HG03066 (cell line): ENCODE measurements at regions not wholly inside any gene's neighbourhood (a gene's known extent, or its start where the extent isn't known, plus 50 kb on each side); places are given as distances from the start of the nearest gene placed in this dataset.

Experiments used
- ATAC-seq: cut with Tn5 transposase; IDR thresholded peaks from one replicate; pipeline ENCODE4 v1.9.1; 2021; ENCODE audit warnings: low read depth; ENCODE audit not compliant: unreplicated experiment

- no peak for ATAC-seq
Measured at GRCh38 chr7:17716816-17717215, 223.5 kb downstream of the SNX13 start.

GRCh38 chr7:17719998-17720397 is 220.3 kb downstream of the SNX13 start:
- ATAC-seq, result no peak

GRCh38 chr7:17721736-17722285 is 218.5 kb downstream of the SNX13 start:
- no peak for ATAC-seq

DNA sequence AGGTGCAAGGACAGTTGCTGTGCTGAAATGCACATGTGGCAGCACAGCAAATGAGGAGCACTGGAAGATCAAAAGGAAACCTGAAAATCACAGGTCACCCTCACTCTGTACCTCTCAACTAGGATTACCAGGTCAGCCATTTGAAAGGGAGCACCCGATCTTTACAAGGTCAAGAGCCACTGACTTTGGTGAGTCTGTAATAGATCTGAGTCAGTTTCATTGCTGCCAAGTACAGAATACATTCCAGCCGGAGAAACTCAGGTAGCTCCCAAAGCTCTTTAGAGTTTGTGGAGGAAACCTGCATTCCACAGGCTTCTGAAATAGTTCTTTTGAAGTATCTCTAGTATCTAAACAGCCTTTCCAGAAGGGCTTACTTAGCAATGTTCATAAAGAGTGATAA is 217.5 kb downstream of the SNX13 start:
- ATAC-seq, result no peak

DNA sequence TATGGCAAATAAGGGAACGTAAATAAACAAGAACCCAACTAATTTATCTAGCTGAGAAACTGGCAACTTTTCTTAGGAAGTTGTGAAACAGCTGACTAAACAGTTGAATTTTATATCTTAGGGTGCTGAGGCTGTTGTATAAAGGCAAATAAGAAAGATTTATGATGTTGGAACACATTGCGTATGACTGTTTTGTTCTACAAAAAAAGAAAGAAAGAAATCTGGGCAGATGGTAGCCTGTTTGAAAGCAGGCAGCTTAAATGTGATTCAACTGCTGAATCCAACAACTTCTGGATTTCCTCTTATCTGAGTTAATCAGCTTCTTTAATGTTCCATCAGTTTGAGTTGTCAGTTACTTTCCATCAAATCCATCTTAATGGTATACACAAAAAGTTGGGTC is 214.5 kb downstream of the SNX13 start:
- no peak for ATAC-seq

GRCh38 chr7:17732083-17732482 is 208.2 kb downstream of the SNX13 start:
- no peak for ATAC-seq
